MCF 10A (cell line): ENCODE measurements at regions not wholly inside any gene's neighbourhood (a gene's known extent, or its start where the extent isn't known, plus 50 kb on each side); places are given as distances from the start of the nearest gene placed in this dataset.
A peak's percentile ranks its signal among the peaks of the same experiment; 100 is the strongest.
"Not testable (repeated sequence)": the region's sequence is repeated elsewhere in the genome, so short reads cannot be mapped to it uniquely, and the experiment has no call there.

Experiments used
- BruUV-seq: library from RNA; stranded (reverse); fragments of 400-500 nt; replicated peaks from 2 replicates; lab custom pipeline; 2021; lab: Mats Ljungman, UMichigan
- CTCF ChIA-PET: fragments of 300-600 bp; sonication (Branson Sonifier 250); formaldehyde crosslinking; extraction: SDS; loops from one replicate; lab custom pipeline; 2021; ENCODE audit warnings: antibody characterized with exemption, inconsistent platforms; lab: Yijun Ruan, JAX
- POLR2A ChIA-PET: fragments of 300-600, 350-650 bp; sonication (Branson Sonifier 250); formaldehyde crosslinking; extraction: SDS; loops from one replicate; lab custom pipeline; 2020; ENCODE audit warnings: antibody characterized with exemption, inconsistent platforms; lab: Yijun Ruan, JAX
- DNase-seq: peaks from one replicate; pipeline ENCODE4 v3.0.0-alpha.2; 2018; ENCODE audit not compliant: unreplicated experiment
- H3K27ac Mint-ChIP-seq: one replicate; pipeline ENCODE4 v1.8.0; 2022; ENCODE audit warnings: mild to moderate bottlenecking, low read depth, mixed read lengths; ENCODE audit not compliant: unreplicated experiment
- H3K27me3 Mint-ChIP-seq: one replicate; pipeline ENCODE4 v1.8.0; 2022; ENCODE audit warnings: mixed read lengths; ENCODE audit not compliant: insufficient read depth, unreplicated experiment
- H3K36me3 Mint-ChIP-seq: one replicate; pipeline ENCODE4 v1.8.0; 2022; ENCODE audit warnings: mild to moderate bottlenecking, moderate library complexity, mixed read lengths; ENCODE audit not compliant: insufficient read depth, unreplicated experiment
- H3K4me1 Mint-ChIP-seq: one replicate; pipeline ENCODE4 v1.8.0; 2022; ENCODE audit warnings: mixed read lengths; ENCODE audit not compliant: insufficient read depth, unreplicated experiment
- H3K4me3 Mint-ChIP-seq: one replicate; pipeline ENCODE4 v1.8.0; 2022; ENCODE audit warnings: mild to moderate bottlenecking, moderate library complexity, mixed read lengths; ENCODE audit not compliant: unreplicated experiment
- H3K9me3 Mint-ChIP-seq: one replicate; pipeline ENCODE4 v1.8.0; 2022; ENCODE audit warnings: mixed read lengths; ENCODE audit not compliant: unreplicated experiment
- intact Hi-C: fragments of 100-400 bp; cut with micrococcal nuclease; formaldehyde crosslinking; loops from 2 replicates; pipeline ENCODE4 v1.14.1; 2022
- TF ChIP-seq, protein P1 (sequence below): fragments of 200-600 bp; IDR thresholded peaks from one replicate; pipeline ENCODE4 v1.8.0; 2022; ENCODE audit warnings: antibody characterized with exemption, mild to moderate bottlenecking; ENCODE audit not compliant: unreplicated experiment

DNA sequence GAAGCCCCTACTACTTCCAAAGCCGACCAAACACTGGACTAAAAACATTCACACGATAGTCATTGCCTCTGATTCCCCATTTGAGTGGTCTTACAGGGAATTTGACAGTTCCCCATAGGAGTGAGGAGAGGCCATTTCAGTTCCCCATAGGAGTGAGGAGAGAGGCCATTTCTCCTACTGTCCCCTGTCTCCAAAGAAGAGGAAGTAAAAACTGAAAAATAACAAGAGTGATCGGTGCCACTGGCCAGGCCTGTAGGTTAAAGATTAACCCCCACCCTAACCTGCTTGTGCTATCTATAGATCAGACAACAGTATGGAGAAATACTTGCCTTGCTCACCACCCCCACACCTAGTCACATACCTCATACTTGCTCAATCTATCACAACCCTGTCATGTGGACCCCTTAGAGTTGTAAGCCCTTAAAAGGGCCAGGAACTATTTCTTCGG, 204.0 kb upstream of the MOCS1 start:
- Mint-ChIP-seq H3K27me3 (no peaks in the 10 kb centered on the region), H3K4me1 (no peaks in the 10 kb centered on the region), H3K4me3 (no peak overlapping the region), H3K9me3 (peaks cover 19% of the 10 kb centered on the region), H3K36me3 (no peaks in the 10 kb centered on the region), H3K27ac (no peak overlapping the region)
- ChIA-PET CTCF (no interaction called here), POLR2A (no interaction called here)
- intact Hi-C loops: no loop called here
- no TSS peak for BruUV-seq
- no peak for DNase-seq
- TF ChIP-seq, protein P1, sequence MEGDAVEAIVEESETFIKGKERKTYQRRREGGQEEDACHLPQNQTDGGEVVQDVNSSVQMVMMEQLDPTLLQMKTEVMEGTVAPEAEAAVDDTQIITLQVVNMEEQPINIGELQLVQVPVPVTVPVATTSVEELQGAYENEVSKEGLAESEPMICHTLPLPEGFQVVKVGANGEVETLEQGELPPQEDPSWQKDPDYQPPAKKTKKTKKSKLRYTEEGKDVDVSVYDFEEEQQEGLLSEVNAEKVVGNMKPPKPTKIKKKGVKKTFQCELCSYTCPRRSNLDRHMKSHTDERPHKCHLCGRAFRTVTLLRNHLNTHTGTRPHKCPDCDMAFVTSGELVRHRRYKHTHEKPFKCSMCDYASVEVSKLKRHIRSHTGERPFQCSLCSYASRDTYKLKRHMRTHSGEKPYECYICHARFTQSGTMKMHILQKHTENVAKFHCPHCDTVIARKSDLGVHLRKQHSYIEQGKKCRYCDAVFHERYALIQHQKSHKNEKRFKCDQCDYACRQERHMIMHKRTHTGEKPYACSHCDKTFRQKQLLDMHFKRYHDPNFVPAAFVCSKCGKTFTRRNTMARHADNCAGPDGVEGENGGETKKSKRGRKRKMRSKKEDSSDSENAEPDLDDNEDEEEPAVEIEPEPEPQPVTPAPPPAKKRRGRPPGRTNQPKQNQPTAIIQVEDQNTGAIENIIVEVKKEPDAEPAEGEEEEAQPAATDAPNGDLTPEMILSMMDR: no peak

DNA sequence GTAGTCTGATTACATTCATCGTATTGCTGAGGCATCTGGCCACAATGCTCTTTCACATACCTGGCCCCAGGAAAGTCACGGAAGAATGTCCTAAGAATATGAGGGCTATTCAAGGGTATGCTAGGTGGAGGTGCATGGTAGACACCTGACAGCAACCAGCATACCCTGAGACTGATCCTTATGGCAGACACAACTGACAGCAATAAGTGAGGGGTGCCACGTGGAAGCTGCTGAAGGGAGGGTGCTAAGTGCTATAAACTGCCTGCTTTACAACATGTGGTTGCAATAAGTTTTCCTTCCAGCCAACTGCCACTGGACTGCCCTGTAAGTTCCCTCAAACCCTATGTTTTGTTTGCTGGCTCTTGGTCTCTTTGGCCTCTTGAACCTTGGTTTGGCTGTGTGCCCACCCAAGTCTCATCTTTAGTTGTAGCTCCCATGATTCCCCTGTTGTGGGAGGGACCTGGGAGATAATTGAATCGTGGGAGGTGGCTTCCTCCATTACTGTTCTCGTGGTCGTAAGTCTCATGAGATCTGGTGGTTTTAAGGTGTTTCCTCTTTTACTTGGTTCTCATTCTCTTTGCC, 201.3 kb upstream of the MOCS1 start:
- DNase-seq: no peak
- H3K27me3 Mint-ChIP-seq: no peaks in the 10 kb centered on the region
- ChIA-PET CTCF (no interaction called here), POLR2A (no interaction called here)
- H3K4me3 Mint-ChIP-seq: no peak overlapping the region
- TF ChIP-seq, protein P1: no peak
- peaks cover 23% of the 10 kb centered on the region for H3K9me3 Mint-ChIP-seq
- no peaks in the 10 kb centered on the region for H3K4me1 Mint-ChIP-seq
- intact Hi-C loops: no loop called here
- H3K36me3 Mint-ChIP-seq: no peaks in the 10 kb centered on the region
- no TSS peak for BruUV-seq
- no peak overlapping the region for H3K27ac Mint-ChIP-seq

DNA sequence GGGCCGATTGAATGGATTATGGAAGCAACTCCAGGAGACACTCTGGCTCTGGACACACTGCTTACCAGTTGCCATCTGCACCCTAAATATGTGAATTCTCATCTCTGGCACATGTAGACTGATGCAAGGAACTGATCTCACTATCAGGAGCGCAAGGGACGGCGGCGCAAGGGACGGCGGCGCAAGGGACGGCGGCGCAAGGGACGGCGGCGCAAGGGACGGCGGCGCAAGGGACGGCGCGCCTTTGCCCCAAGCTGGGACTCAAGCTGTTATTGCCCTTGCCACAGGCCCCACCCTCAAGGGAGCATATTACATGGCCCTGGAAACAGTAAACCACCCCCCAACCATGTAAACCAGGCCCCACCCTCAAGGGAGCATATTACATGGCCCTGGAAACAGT, 199.7 kb upstream of the MOCS1 start:
- DNase-seq, H3K27me3 Mint-ChIP-seq, H3K27ac Mint-ChIP-seq, intact Hi-C loops, H3K36me3 Mint-ChIP-seq, POLR2A ChIA-PET, H3K4me1 Mint-ChIP-seq, CTCF ChIA-PET, BruUV-seq, H3K4me3 Mint-ChIP-seq: not testable (repeated sequence)
- H3K9me3 Mint-ChIP-seq: peaks cover 28% of the 10 kb centered on the region

DNA sequence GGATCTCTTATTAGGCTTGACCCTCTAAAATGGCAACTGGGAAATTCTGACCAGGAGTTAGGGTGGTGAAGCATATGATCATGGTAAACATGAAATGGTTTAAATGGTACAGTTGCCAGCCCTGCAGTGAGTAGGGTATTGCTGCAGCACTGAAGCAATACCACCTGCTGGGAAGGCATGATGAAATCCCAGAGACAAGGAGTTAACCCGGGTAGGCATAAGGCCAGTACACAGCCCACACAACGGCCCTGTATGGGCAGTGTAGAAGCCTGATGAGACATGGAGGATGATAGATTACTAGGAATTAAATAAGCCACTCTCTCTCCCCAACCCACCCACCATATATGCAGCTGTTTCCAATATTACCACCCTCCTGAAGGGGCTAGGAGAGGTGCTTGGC, 197.4 kb upstream of the MOCS1 start:
- H3K27me3 Mint-ChIP-seq: no peaks in the 10 kb centered on the region
- intact Hi-C loops: no loop called here
- CTCF ChIA-PET: no interaction called here
- no peaks in the 10 kb centered on the region for H3K36me3 Mint-ChIP-seq
- H3K4me3 Mint-ChIP-seq: no peak overlapping the region
- no peak overlapping the region for H3K27ac Mint-ChIP-seq
- peak; percentile 19 for DNase-seq
- TF ChIP-seq, protein P1: no peak
- BruUV-seq: no TSS peak
- POLR2A ChIA-PET: no interaction called here
- no peaks in the 10 kb centered on the region for H3K4me1 Mint-ChIP-seq
- H3K9me3 Mint-ChIP-seq: peaks cover 20% of the 10 kb centered on the region

DNA sequence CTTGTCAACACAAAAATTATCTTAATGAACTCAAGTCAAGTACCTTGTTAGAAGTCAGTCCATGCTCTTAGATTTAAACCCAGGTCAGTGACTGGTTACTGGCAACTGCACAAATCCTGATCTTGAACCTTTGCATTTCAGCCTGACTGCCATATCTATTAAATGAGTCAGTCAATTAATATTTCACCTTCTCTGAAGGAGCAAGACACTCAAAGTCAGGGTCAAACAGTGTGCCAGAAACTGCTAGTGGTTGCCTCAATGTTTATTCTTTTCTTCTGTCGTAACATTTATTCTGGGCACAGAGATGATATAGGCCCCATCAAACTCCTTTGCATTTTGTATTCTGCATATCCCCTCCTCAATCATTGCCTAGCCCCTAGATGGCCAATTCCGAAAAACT, 193.9 kb upstream of the MOCS1 start:
- intact Hi-C loops: no loop called here
- TF ChIP-seq, protein P1: no peak
- no peak overlapping the region for H3K27ac Mint-ChIP-seq
- CTCF ChIA-PET: no interaction called here
- DNase-seq: no peak
- H3K36me3 Mint-ChIP-seq: no peaks in the 10 kb centered on the region
- no peak overlapping the region for H3K4me3 Mint-ChIP-seq
- no TSS peak for BruUV-seq
- H3K27me3 Mint-ChIP-seq: no peaks in the 10 kb centered on the region
- POLR2A ChIA-PET: no interaction called here
- H3K4me1 Mint-ChIP-seq: no peaks in the 10 kb centered on the region
- H3K9me3 Mint-ChIP-seq: peaks cover 9% of the 10 kb centered on the region
